ENCODE measurements at regions not wholly inside any gene's neighbourhood (a gene's known extent, or its start where the extent isn't known, plus 50 kb on each side); places are given as distances from the start of the nearest gene placed in this dataset.

DNA sequence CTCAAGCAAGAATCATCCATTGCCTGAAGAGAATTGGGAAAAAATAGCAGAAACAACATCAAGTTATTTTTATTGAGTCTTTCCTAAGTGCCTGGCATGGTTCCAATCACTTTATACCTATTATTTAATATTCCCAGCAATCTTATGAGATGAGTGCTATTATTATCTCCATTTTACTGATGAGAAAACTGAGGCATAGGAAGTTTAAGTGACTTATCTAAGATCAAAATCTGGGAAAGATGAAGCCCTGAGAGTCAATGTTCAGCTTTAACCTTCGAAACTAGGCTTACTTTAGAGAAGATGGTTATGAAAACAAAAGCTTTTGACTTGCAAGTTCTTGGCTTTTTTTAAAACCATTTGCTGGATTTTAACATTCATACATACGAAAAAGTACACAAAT lies 141.6 kb downstream of the APIP start:
- no peaks in the 10 kb centered on the region for H3F3A ChIP-seq (replicated peaks; ENCODE audit: insufficient read depth)
- WGBS (ENCODE audit: low lambda C conversion rate), result 8% methylated on average over 2 of the region's 2 CpGs
- ChIA-PET POLR2A (no interaction called here), CTCF (interaction anchor here (1.5 kb wide), 1 partner anchor 18 kb away, joined by 3 read pairs; no protein-coding TSS in a partner anchor)
- TF ChIP-seq EZH2phosphoT487 (IDR thresholded peaks at IDR 0.05; ENCODE audit: borderline replicate concordance, low read depth), result no peak
- TF ChIP-seq SIN3A (IDR thresholded peaks at IDR 0.05; ENCODE audit: borderline replicate concordance, low read depth, low read length), result no peak
- TF ChIP-seq EP300 (IDR thresholded peaks at IDR 0.05; ENCODE audit: borderline replicate concordance in 1 of 2, low read depth in 1 of 2, low read length in 1 of 2), result no peak
- TF ChIP-seq FOXJ3 (CRISPR knock-in tag; IDR thresholded peaks at IDR 0.05), result no peak
- no peak for TF ChIP-seq CHD2 (IDR thresholded peaks at IDR 0.05; ENCODE audit: low read length, partially characterized antibody)
- no peak for TF ChIP-seq FOXM1 (IDR thresholded peaks at IDR 0.05; ENCODE audit: low read depth)
- TF ChIP-seq GATA2 (CRISPR knock-in tag; IDR thresholded peaks at IDR 0.05), result no peak
- TF ChIP-seq, protein P1, sequence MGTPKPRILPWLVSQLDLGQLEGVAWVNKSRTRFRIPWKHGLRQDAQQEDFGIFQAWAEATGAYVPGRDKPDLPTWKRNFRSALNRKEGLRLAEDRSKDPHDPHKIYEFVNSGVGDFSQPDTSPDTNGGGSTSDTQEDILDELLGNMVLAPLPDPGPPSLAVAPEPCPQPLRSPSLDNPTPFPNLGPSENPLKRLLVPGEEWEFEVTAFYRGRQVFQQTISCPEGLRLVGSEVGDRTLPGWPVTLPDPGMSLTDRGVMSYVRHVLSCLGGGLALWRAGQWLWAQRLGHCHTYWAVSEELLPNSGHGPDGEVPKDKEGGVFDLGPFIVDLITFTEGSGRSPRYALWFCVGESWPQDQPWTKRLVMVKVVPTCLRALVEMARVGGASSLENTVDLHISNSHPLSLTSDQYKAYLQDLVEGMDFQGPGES (IDR thresholded peaks at IDR 0.05; ENCODE audit: low read depth, low read length), result no peak
- no peak for TF ChIP-seq TCF12 (IDR thresholded peaks at IDR 0.05)
- no peak for TF ChIP-seq RCOR1 (IDR thresholded peaks at IDR 0.05; ENCODE audit: low read length)
- no peak for TF ChIP-seq YY1 (IDR thresholded peaks at IDR 0.05; ENCODE audit: low read depth)
- no peak for TF ChIP-seq MXI1 (IDR thresholded peaks at IDR 0.05; ENCODE audit: low read depth, low read length)
- no peak for TF ChIP-seq SMC3 (IDR thresholded peaks at IDR 0.05; ENCODE audit: low read depth, low read length)
- no peak overlapping the region for H3K4me3 ChIP-seq (ENCODE audit: low read depth in 2 of 2, low read length in 1 of 2)
- no peak for DNase-seq
- no peaks in the 10 kb centered on the region for H3K9me2 ChIP-seq
- no peaks in the 10 kb centered on the region for H3K79me2 ChIP-seq (ENCODE audit: insufficient read depth)
- H3K4me2 ChIP-seq, result no peak overlapping the region
- no peaks in the 10 kb centered on the region for H3K36me3 ChIP-seq (replicated peaks in 1 of 2; ENCODE audit: control insufficient read depth in 1 of 2, insufficient read depth in 2 of 2, low read length in 1 of 2)
- H3K4me1 ChIP-seq (ENCODE audit: control insufficient read depth in 1 of 2, insufficient read depth in 2 of 2, low read depth in 1 of 2, low read length in 1 of 2), result no peaks in the 10 kb centered on the region
- no peaks in the 10 kb centered on the region for H4K20me1 ChIP-seq (ENCODE audit: insufficient read depth)
- H2AFZ ChIP-seq (ENCODE audit: low read depth), result no peak overlapping the region
- H3K9ac ChIP-seq, result no peak overlapping the region
- no peak overlapping the region for H3K27ac ChIP-seq (ENCODE audit: low read depth in 2 of 2, low read length in 1 of 2)
- H3K27me3 ChIP-seq (ENCODE audit: insufficient read depth), result no peaks in the 10 kb centered on the region
- H3K9me3 ChIP-seq, result no peaks in the 10 kb centered on the region

DNA sequence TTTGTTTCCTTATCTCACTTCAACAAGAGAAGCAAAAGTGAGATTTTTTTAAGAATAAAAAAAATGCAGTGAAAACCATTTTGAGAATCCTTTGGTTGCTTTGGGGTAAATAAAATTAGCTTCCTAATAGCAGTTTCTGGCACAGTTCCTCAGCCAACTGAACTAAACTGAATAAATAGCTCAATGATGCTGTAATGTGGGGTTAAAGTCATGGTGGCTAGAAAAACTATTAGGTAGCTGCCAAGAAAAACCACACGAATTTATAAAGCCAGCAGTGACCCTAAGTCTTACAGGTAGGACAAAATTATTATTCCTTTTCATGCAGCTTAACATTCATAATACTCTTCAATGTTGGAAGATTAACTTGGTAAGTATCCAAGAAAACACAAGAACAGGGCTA lies 142.4 kb downstream of the APIP start:
- DNase-seq, result no peak
- H3F3A ChIP-seq (replicated peaks; ENCODE audit: insufficient read depth), result no peaks in the 10 kb centered on the region
- WGBS (ENCODE audit: low lambda C conversion rate), result 3% methylated on average over 1 of the region's 1 CpG
- no peaks in the 10 kb centered on the region for H3K9me2 ChIP-seq
- H2AFZ ChIP-seq (ENCODE audit: low read depth), result no peak overlapping the region
- ChIA-PET POLR2A (no interaction called here), CTCF (interaction anchor here (0.8 kb wide), 1 partner anchor 117 kb away, joined by 3 read pairs; no protein-coding TSS in a partner anchor)
- H3K27me3 ChIP-seq (ENCODE audit: insufficient read depth), result no peaks in the 10 kb centered on the region
- H3K9me3 ChIP-seq, result no peaks in the 10 kb centered on the region
- no peak overlapping the region for H3K4me2 ChIP-seq
- no peaks in the 10 kb centered on the region for H3K36me3 ChIP-seq (replicated peaks in 1 of 2; ENCODE audit: control insufficient read depth in 1 of 2, insufficient read depth in 2 of 2, low read length in 1 of 2)
- no peaks in the 10 kb centered on the region for H3K79me2 ChIP-seq (ENCODE audit: insufficient read depth)
- H3K27ac ChIP-seq (ENCODE audit: low read depth in 2 of 2, low read length in 1 of 2), result no peak overlapping the region
- H3K4me3 ChIP-seq (ENCODE audit: low read depth in 2 of 2, low read length in 1 of 2), result no peak overlapping the region
- no peak for TF ChIP-seq MXI1 (IDR thresholded peaks at IDR 0.05; ENCODE audit: low read depth, low read length)
- TF ChIP-seq CHD2 (IDR thresholded peaks at IDR 0.05; ENCODE audit: low read length, partially characterized antibody), result no peak
- TF ChIP-seq, protein P2, sequence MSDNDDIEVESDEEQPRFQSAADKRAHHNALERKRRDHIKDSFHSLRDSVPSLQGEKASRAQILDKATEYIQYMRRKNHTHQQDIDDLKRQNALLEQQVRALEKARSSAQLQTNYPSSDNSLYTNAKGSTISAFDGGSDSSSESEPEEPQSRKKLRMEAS (IDR thresholded peaks at IDR 0.05; ENCODE audit: low read depth), result no peak
- no peak for TF ChIP-seq NFIC (IDR thresholded peaks at IDR 0.05; ENCODE audit: borderline replicate concordance)
- no peak for TF ChIP-seq JUND (IDR thresholded peaks at IDR 0.05)
- TF ChIP-seq, protein P3, sequence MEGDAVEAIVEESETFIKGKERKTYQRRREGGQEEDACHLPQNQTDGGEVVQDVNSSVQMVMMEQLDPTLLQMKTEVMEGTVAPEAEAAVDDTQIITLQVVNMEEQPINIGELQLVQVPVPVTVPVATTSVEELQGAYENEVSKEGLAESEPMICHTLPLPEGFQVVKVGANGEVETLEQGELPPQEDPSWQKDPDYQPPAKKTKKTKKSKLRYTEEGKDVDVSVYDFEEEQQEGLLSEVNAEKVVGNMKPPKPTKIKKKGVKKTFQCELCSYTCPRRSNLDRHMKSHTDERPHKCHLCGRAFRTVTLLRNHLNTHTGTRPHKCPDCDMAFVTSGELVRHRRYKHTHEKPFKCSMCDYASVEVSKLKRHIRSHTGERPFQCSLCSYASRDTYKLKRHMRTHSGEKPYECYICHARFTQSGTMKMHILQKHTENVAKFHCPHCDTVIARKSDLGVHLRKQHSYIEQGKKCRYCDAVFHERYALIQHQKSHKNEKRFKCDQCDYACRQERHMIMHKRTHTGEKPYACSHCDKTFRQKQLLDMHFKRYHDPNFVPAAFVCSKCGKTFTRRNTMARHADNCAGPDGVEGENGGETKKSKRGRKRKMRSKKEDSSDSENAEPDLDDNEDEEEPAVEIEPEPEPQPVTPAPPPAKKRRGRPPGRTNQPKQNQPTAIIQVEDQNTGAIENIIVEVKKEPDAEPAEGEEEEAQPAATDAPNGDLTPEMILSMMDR (IDR thresholded peaks at IDR 0.05), result no peak
- no peak for TF ChIP-seq RXRA (IDR thresholded peaks at IDR 0.05; ENCODE audit: borderline replicate concordance, low read depth)
- no peak for TF ChIP-seq YY1 (IDR thresholded peaks at IDR 0.05; ENCODE audit: low read depth)
- TF ChIP-seq, protein P4, sequence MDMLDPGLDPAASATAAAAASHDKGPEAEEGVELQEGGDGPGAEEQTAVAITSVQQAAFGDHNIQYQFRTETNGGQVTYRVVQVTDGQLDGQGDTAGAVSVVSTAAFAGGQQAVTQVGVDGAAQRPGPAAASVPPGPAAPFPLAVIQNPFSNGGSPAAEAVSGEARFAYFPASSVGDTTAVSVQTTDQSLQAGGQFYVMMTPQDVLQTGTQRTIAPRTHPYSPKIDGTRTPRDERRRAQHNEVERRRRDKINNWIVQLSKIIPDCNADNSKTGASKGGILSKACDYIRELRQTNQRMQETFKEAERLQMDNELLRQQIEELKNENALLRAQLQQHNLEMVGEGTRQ (IDR thresholded peaks at IDR 0.05; ENCODE audit: borderline replicate concordance, low read depth, low read length), result no peak
- TF ChIP-seq FOXM1 (IDR thresholded peaks at IDR 0.05; ENCODE audit: low read depth), result no peak
- no peak for TF ChIP-seq RCOR1 (IDR thresholded peaks at IDR 0.05; ENCODE audit: low read length)
- TF ChIP-seq MEF2A (IDR thresholded peaks at IDR 0.05; ENCODE audit: borderline replicate concordance, low read depth), result no peak
- H4K20me1 ChIP-seq (ENCODE audit: insufficient read depth), result no peaks in the 10 kb centered on the region
- H3K9ac ChIP-seq, result no peak overlapping the region
- H3K4me1 ChIP-seq (ENCODE audit: control insufficient read depth in 1 of 2, insufficient read depth in 2 of 2, low read depth in 1 of 2, low read length in 1 of 2), result no peaks in the 10 kb centered on the region
